ENCODE measurements at regions not wholly inside any gene's neighbourhood (a gene's known extent, or its start where the extent isn't known, plus 50 kb on each side); places are given as distances from the start of the nearest gene placed in this dataset.

GRCh38 chr14:82504894-82505293 lies 971.2 kb upstream of the SEL1L start:
- Histone ChIP-seq H3K27me3 (no peaks in the 10 kb centered on the region), H3K9me3 (no peaks in the 10 kb centered on the region), H3K4me1 (ENCODE audit: control insufficient read depth in 1 of 2, insufficient read depth in 1 of 2, low read depth in 1 of 2, low read length in 1 of 2) (no peaks in the 10 kb centered on the region), H3K4me3 (ENCODE audit: low read depth in 1 of 2, low read length in 1 of 2) (no peak overlapping the region), H3K27ac (no peak overlapping the region), H3K36me3 (no peaks in the 10 kb centered on the region)
- TF ChIP-seq CTCF (IDR thresholded peaks at IDR 0.05), result no peak

- no peak overlapping the region for H3K27ac ChIP-seq
- no peaks in the 10 kb centered on the region for H3K27me3 ChIP-seq
- no peaks in the 10 kb centered on the region for H3K36me3 ChIP-seq
- TF ChIP-seq CTCF (IDR thresholded peaks at IDR 0.05), result no peak
- H3K9me3 ChIP-seq, result no peaks in the 10 kb centered on the region
- no peaks in the 10 kb centered on the region for H3K4me1 ChIP-seq (ENCODE audit: control insufficient read depth in 1 of 2, insufficient read depth in 1 of 2, low read depth in 1 of 2, low read length in 1 of 2)
- no peak overlapping the region for H3K4me3 ChIP-seq (ENCODE audit: low read depth in 1 of 2, low read length in 1 of 2)
Measured at GRCh38 chr14:82510007-82510406, 976.4 kb upstream of the SEL1L start.

GRCh38 chr14:82511399-82511798 lies 977.7 kb upstream of the SEL1L start:
- Histone ChIP-seq H3K36me3 (no peaks in the 10 kb centered on the region), H3K4me1 (ENCODE audit: control insufficient read depth in 1 of 2, insufficient read depth in 1 of 2, low read depth in 1 of 2, low read length in 1 of 2) (no peaks in the 10 kb centered on the region), H3K9me3 (no peaks in the 10 kb centered on the region), H3K27me3 (no peaks in the 10 kb centered on the region), H3K4me3 (ENCODE audit: low read depth in 1 of 2, low read length in 1 of 2) (no peak overlapping the region), H3K27ac (no peak overlapping the region)
- TF ChIP-seq CTCF (IDR thresholded peaks at IDR 0.05), result no peak

- no peak for TF ChIP-seq CTCF (IDR thresholded peaks at IDR 0.05)
- H3K4me1 ChIP-seq (ENCODE audit: control insufficient read depth in 1 of 2, insufficient read depth in 1 of 2, low read depth in 1 of 2, low read length in 1 of 2), result no peaks in the 10 kb centered on the region
Measured at GRCh38 chr14:82520765-82521164, 987.1 kb upstream of the SEL1L start.

GRCh38 chr14:82521191-82521590 lies 987.5 kb upstream of the SEL1L start:
- no peak for TF ChIP-seq CTCF (IDR thresholded peaks at IDR 0.05)
- Histone ChIP-seq H3K4me1 (ENCODE audit: control insufficient read depth in 1 of 2, insufficient read depth in 1 of 2, low read depth in 1 of 2, low read length in 1 of 2) (no peaks in the 10 kb centered on the region), H3K36me3 (no peaks in the 10 kb centered on the region), H3K4me3 (ENCODE audit: low read depth in 1 of 2, low read length in 1 of 2) (no peak overlapping the region), H3K27me3 (no peaks in the 10 kb centered on the region), H3K27ac (no peak overlapping the region), H3K9me3 (no peaks in the 10 kb centered on the region)

More at GRCh38 chr14:82520765-82521164, 987.1 kb upstream of the SEL1L start:
- no peak overlapping the region for H3K4me3 ChIP-seq (ENCODE audit: low read depth in 1 of 2, low read length in 1 of 2)
- no peak overlapping the region for H3K27ac ChIP-seq
- no peaks in the 10 kb centered on the region for H3K36me3 ChIP-seq
- H3K27me3 ChIP-seq, result no peaks in the 10 kb centered on the region
- H3K9me3 ChIP-seq, result no peaks in the 10 kb centered on the region

GRCh38 chr14:82528016-82528415 lies 994.4 kb upstream of the SEL1L start:
- Histone ChIP-seq H3K27ac (no peak overlapping the region), H3K36me3 (no peaks in the 10 kb centered on the region), H3K27me3 (no peaks in the 10 kb centered on the region), H3K4me1 (ENCODE audit: control insufficient read depth in 1 of 2, insufficient read depth in 1 of 2, low read depth in 1 of 2, low read length in 1 of 2) (no peaks in the 10 kb centered on the region), H3K9me3 (no peaks in the 10 kb centered on the region), H3K4me3 (ENCODE audit: low read depth in 1 of 2, low read length in 1 of 2) (no peak overlapping the region)
- TF ChIP-seq CTCF (IDR thresholded peaks at IDR 0.05), result no peak
